H9 (cell line): ENCODE measurements at regions not wholly inside any gene's neighbourhood (a gene's known extent, or its start where the extent isn't known, plus 50 kb on each side); places are given as distances from the start of the nearest gene placed in this dataset.

Experiments used
- DNase-seq: peaks from one replicate; pipeline ENCODE4 v3.0.0-alpha.2; 2017
- H2AFZ ChIP-seq: one replicate; pipeline ENCODE4 v1.6.1; 2013; ENCODE audit warnings: mild to moderate bottlenecking, low read length, control low read depth, moderate library complexity
- H2AK5ac ChIP-seq: 2 replicates; pipeline ENCODE4 v1.6.1; 2013; ENCODE audit warnings: low read length, control low read depth, mixed read lengths; ENCODE audit not compliant: insufficient read length
- H2BK120ac ChIP-seq: one replicate; pipeline ENCODE4 v1.6.1; 2013; ENCODE audit warnings: low read depth, mild to moderate bottlenecking, low read length, control low read depth, inconsistent platforms; ENCODE audit not compliant: poor library complexity, severe bottlenecking
- H2BK12ac ChIP-seq: 2 replicates; pipeline ENCODE4 v1.6.1; 2013; ENCODE audit warnings: low read length, control low read depth, mixed read lengths, low read depth; ENCODE audit not compliant: insufficient read length
- H2BK15ac ChIP-seq: 2 replicates; pipeline ENCODE4 v1.6.1; 2013; ENCODE audit warnings: low read depth, low read length, control low read depth
- H2BK20ac ChIP-seq: one replicate; pipeline ENCODE4 v1.6.1; 2013; ENCODE audit warnings: low read depth, mild to moderate bottlenecking, low read length, control low read depth, inconsistent platforms; ENCODE audit not compliant: poor library complexity, severe bottlenecking
- H2BK5ac ChIP-seq: 2 replicates; pipeline ENCODE4 v1.6.1; 2013; ENCODE audit warnings: low read length, control low read depth, mixed read lengths; ENCODE audit not compliant: insufficient read length
- H3K14ac ChIP-seq: 2 replicates; pipeline ENCODE4 v1.6.1; 2013; ENCODE audit warnings: low read length, control low read depth; ENCODE audit not compliant: insufficient read depth
- H3K18ac ChIP-seq: 2 replicates; pipeline ENCODE4 v1.6.1; 2013; ENCODE audit warnings: low read depth, mild to moderate bottlenecking, mixed read lengths, low read length, control low read depth; ENCODE audit not compliant: insufficient read length
- H3K23ac ChIP-seq: 2 replicates; pipeline ENCODE4 v1.6.1; 2013; ENCODE audit warnings: low read length, control low read depth, mixed read lengths, low read depth; ENCODE audit not compliant: insufficient read length
- H3K23me2 ChIP-seq: 2 replicates; pipeline ENCODE4 v1.6.1; 2013; ENCODE audit warnings: low read depth, mild to moderate bottlenecking, mixed read lengths, low read length, control low read depth; ENCODE audit not compliant: insufficient read length, poor library complexity, severe bottlenecking
- H3K27ac ChIP-seq: 2 replicates; pipeline ENCODE4 v1.5.1; 2013; ENCODE audit warnings: low read length, control low read depth, mixed read lengths, low read depth; ENCODE audit not compliant: insufficient read length
- H3K27me3 ChIP-seq: 2 replicates; pipeline ENCODE4 v1.6.1; 2013; ENCODE audit warnings: low read length, control low read depth, inconsistent platforms; ENCODE audit not compliant: insufficient read depth
- H3K4ac ChIP-seq: 2 replicates; pipeline ENCODE4 v1.6.1; 2013; ENCODE audit warnings: low read depth, mild to moderate bottlenecking, control low read depth, inconsistent platforms, low read length, moderate library complexity
- H3K4me1 ChIP-seq: 2 replicates; pipeline ENCODE4 v1.6.1; 2013; ENCODE audit warnings: low read length, control low read depth, inconsistent platforms; ENCODE audit not compliant: insufficient read depth
- H3K4me2 ChIP-seq: 2 replicates; pipeline ENCODE4 v1.6.1; 2013; ENCODE audit warnings: low read length, control low read depth, mixed read lengths; ENCODE audit not compliant: insufficient read length, insufficient read depth
- H3K56ac ChIP-seq: 2 replicates; pipeline ENCODE4 v1.6.1; 2013; ENCODE audit warnings: low read depth, mild to moderate bottlenecking, mixed read lengths, low read length, control low read depth; ENCODE audit not compliant: insufficient read length
- H3K79me1 ChIP-seq: 2 replicates; pipeline ENCODE4 v1.6.1; 2013; ENCODE audit warnings: low read depth, mild to moderate bottlenecking, moderate library complexity, low read length, control low read depth, inconsistent platforms; ENCODE audit not compliant: insufficient read depth, poor library complexity, severe bottlenecking
- H3K79me2 ChIP-seq: 2 replicates; pipeline ENCODE4 v1.6.1; 2013; ENCODE audit warnings: low read length, control low read depth, inconsistent platforms; ENCODE audit not compliant: insufficient read depth
- H3K9ac ChIP-seq: 2 replicates; pipeline ENCODE4 v1.6.1; 2013; ENCODE audit warnings: low read length, control low read depth, mixed read lengths; ENCODE audit not compliant: insufficient read length; ENCODE audit errors: extremely low read depth
- H3K9me3 ChIP-seq: one replicate; pipeline ENCODE4 v1.6.1; 2013; ENCODE audit warnings: low read depth, low read length, inconsistent platforms; ENCODE audit not compliant: control insufficient read depth
- H3T11ph ChIP-seq: one replicate; pipeline ENCODE4 v1.6.1; 2013; ENCODE audit warnings: mild to moderate bottlenecking, low read length, control low read depth, inconsistent platforms
- H4K20me1 ChIP-seq: one replicate; pipeline ENCODE4 v1.6.1; 2013; ENCODE audit not compliant: control insufficient read depth, insufficient read length, insufficient read depth
- H4K5ac ChIP-seq: 2 replicates; pipeline ENCODE4 v1.6.1; 2013; ENCODE audit warnings: low read depth, mild to moderate bottlenecking, mixed read lengths, low read length, control low read depth; ENCODE audit not compliant: insufficient read length
- H4K8ac ChIP-seq: replicated peaks from 2 replicates; pipeline ENCODE4 v1.6.1; 2013; ENCODE audit warnings: low read length, control low read depth, mixed read lengths, low read depth; ENCODE audit not compliant: insufficient read length
- H4K91ac ChIP-seq: 2 replicates; pipeline ENCODE4 v1.6.1; 2013; ENCODE audit warnings: low read depth, mild to moderate bottlenecking, moderate library complexity, mixed read lengths, low read length, control low read depth; ENCODE audit not compliant: insufficient read length
- H3K27ac Mint-ChIP-seq, 3 experiments: 2 replicates in 2 of 3; 3 replicates in 1 of 3; pipeline ENCODE4 v1.8.0; 2020 to 2021; ENCODE audit warnings: mixed read lengths in 3 of 3, mild to moderate bottlenecking in 1 of 3, moderate library complexity in 1 of 3
- H3K27me3 Mint-ChIP-seq: 2 replicates; pipeline ENCODE4 v1.8.0; 2021; ENCODE audit warnings: low read depth, mild to moderate bottlenecking, moderate library complexity, mixed read lengths
- H3K36me3 Mint-ChIP-seq, 3 experiments: 2 replicates in 2 of 3; 3 replicates in 1 of 3; pipeline ENCODE4 v1.8.0; 2020 to 2021; ENCODE audit warnings: low read depth in 3 of 3, mixed read lengths in 3 of 3; ENCODE audit not compliant: insufficient read depth in 1 of 3
- H3K4me1 Mint-ChIP-seq, 2 experiments: 2 replicates each; pipeline ENCODE4 v1.8.0; 2020; ENCODE audit warnings: mixed read lengths in 2 of 2
- H3K4me3 Mint-ChIP-seq, 2 experiments: 2 replicates in 1 of 2; 3 replicates in 1 of 2; pipeline ENCODE4 v1.8.0; 2020 to 2021; ENCODE audit warnings: mild to moderate bottlenecking in 2 of 2, mixed read lengths in 2 of 2, moderate library complexity in 1 of 2
- H3K9me3 Mint-ChIP-seq, 2 experiments: 2 replicates in 1 of 2; 3 replicates in 1 of 2; pipeline ENCODE4 v1.8.0; 2020; ENCODE audit warnings: mild to moderate bottlenecking in 2 of 2, mixed read lengths in 2 of 2, moderate library complexity in 1 of 2
- WGBS: extraction: QIAGEN DNeasy Blood & Tissue Kit; methylation state at CpG from one replicate; pipeline ENCODE4 v1.1.7; 2013; ENCODE audit warnings: missing lambda C conversion rate, low lambda C conversion rate, mixed read lengths; ENCODE audit not compliant: insufficient read length; ENCODE audit errors: extremely low coverage; 5-methylcytosine and 5-hydroxymethylcytosine counted together
- TF ChIP-seq, protein P1 (sequence below): fragments of 200-600 bp; sonication (generic); conservative IDR thresholded peaks from 3 replicates; pipeline ENCODE4 v1.8.0; 2021; ENCODE audit warnings: antibody characterized with exemption, mild to moderate bottlenecking

DNA sequence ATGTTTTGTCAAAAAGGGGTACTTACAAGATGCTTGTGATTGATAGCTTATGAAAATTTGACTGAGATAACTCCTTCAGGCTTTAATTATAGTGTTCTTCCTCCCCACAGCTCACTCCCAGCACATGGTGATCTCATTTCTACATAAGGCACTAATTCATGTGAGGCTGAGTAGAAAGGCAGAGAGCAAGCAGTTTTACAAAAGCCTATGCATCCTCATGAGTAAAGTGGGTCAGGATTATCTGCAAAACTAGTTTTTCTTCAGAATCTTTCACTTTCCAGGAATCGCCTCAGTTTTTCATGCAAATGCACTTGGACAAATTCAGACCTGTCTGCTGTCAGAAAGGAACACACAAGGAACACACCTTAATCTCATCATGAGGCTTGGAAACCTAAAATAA lies 92.1 kb upstream of the FBN2 start:
- H2BK20ac ChIP-seq: no peak overlapping the region
- H3K36me3 Mint-ChIP-seq: no peaks in the 10 kb centered on the region
- no peaks in the 10 kb centered on the region for H3K79me2 ChIP-seq
- H3K4me2 ChIP-seq: no peak overlapping the region
- H4K8ac ChIP-seq: no peak overlapping the region
- no peaks in the 10 kb centered on the region for H3K4me1 ChIP-seq
- WGBS: no CpG with 5 or more reads among the region's 1 CpG
- H3K18ac ChIP-seq: no peak overlapping the region
- H4K20me1 ChIP-seq: no peaks in the 10 kb centered on the region
- no peak overlapping the region for H2AFZ ChIP-seq
- no peak overlapping the region for H3K56ac ChIP-seq
- H2BK5ac ChIP-seq: no peak overlapping the region
- H3K4me1 Mint-ChIP-seq: peaks cover 0 to 5% of the 10 kb centered on the region in 2 experiments; a peak in 2 of 4 replicates
- H3K27me3 ChIP-seq: no peaks in the 10 kb centered on the region
- no peak overlapping the region for H3K4ac ChIP-seq
- H3K9me3 ChIP-seq: no peaks in the 10 kb centered on the region
- TF ChIP-seq, protein P1, sequence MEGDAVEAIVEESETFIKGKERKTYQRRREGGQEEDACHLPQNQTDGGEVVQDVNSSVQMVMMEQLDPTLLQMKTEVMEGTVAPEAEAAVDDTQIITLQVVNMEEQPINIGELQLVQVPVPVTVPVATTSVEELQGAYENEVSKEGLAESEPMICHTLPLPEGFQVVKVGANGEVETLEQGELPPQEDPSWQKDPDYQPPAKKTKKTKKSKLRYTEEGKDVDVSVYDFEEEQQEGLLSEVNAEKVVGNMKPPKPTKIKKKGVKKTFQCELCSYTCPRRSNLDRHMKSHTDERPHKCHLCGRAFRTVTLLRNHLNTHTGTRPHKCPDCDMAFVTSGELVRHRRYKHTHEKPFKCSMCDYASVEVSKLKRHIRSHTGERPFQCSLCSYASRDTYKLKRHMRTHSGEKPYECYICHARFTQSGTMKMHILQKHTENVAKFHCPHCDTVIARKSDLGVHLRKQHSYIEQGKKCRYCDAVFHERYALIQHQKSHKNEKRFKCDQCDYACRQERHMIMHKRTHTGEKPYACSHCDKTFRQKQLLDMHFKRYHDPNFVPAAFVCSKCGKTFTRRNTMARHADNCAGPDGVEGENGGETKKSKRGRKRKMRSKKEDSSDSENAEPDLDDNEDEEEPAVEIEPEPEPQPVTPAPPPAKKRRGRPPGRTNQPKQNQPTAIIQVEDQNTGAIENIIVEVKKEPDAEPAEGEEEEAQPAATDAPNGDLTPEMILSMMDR: no peak
- H3K27me3 Mint-ChIP-seq: no peaks in the 10 kb centered on the region; the same call in 1 of the 2 replicates
- no peak overlapping the region for H2BK120ac ChIP-seq
- no peak overlapping the region for H2BK15ac ChIP-seq
- H3K9ac ChIP-seq: no peak overlapping the region
- H3K23ac ChIP-seq: no peak overlapping the region
- H4K91ac ChIP-seq: no peak overlapping the region
- no peak overlapping the region for H3T11ph ChIP-seq
- H3K23me2 ChIP-seq: no peaks in the 10 kb centered on the region
- no peak overlapping the region for H3K27ac Mint-ChIP-seq
- no peak overlapping the region for H3K14ac ChIP-seq
- no peak for DNase-seq
- H3K79me1 ChIP-seq: no peaks in the 10 kb centered on the region
- no peak overlapping the region for H3K27ac ChIP-seq
- H4K5ac ChIP-seq: no peak overlapping the region
- no peak overlapping the region for H2AK5ac ChIP-seq
- H2BK12ac ChIP-seq: no peak overlapping the region
- H3K4me3 Mint-ChIP-seq: no peak overlapping the region
- no peaks in the 10 kb centered on the region for H3K9me3 Mint-ChIP-seq
